Breast epithelium (tissue), 4 donors: ENCODE measurements at regions not wholly inside any gene's neighbourhood (a gene's known extent, or its start where the extent isn't known, plus 50 kb on each side); places are given as distances from the start of the nearest gene placed in this dataset.

Experiments
- DNase-seq, 2 donors: peaks; one replicate each; pipeline ENCODE4 v3.0.0-alpha.2; 2019; ENCODE audit warnings: low spot score in 2 of 2
- H3K27ac ChIP-seq, 2 donors: fragments of 200-600 bp; sonication (generic) in 1 of 2; one replicate each; pipeline ENCODE4 v1.5.1; 2016 to 2019; ENCODE audit warnings: mild to moderate bottlenecking in 1 of 2
- H3K27me3 ChIP-seq, 2 donors: fragments of 200-600 bp; sonication (generic) in 1 of 2; one replicate each; pipeline versions ENCODE4 v1.5.1 to v1.6.0; 2017 to 2019; ENCODE audit warnings: control low read depth in 1 of 2, mild to moderate bottlenecking in 1 of 2
- H3K36me3 ChIP-seq: fragments of 200-600 bp; one replicate; pipeline ENCODE4 v1.5.1; 2019
- H3K4me1 ChIP-seq, 2 donors: fragments of 200-600 bp; sonication (generic); one replicate each; pipeline ENCODE4 v1.5.1; 2016 to 2019; ENCODE audit warnings: control low read depth in 1 of 2
- H3K4me3 ChIP-seq, 3 donors: fragments of 200-600 bp; sonication (generic); 1 replicate in 2 of 3; 2 replicates in 1 of 3; pipeline ENCODE4 v1.5.1; 2016 to 2019; ENCODE audit warnings: mild to moderate bottlenecking in 3 of 3, moderate library complexity in 2 of 3
- H3K9me3 ChIP-seq, 2 donors: fragments of 200-600 bp; sonication (generic) in 1 of 2; one replicate each; pipeline ENCODE4 v1.5.1; 2016 to 2019; ENCODE audit warnings: control low read depth in 1 of 2
- POLR2A ChIP-seq: fragments of 450-650 bp; IDR thresholded peaks from one replicate; pipeline ENCODE4 v1.6.1; 2016; ENCODE audit warnings: antibody characterized with exemption, mild to moderate bottlenecking, moderate library complexity
- POLR2AphosphoS5 ChIP-seq, 3 donors: sonication (generic); formaldehyde crosslinking; IDR thresholded peaks; one replicate each; pipeline ENCODE4 v1.6.1; 2017; ENCODE audit warnings: antibody characterized with exemption in 3 of 3
- intact Hi-C: fragments of 100-400 bp; cut with DNase I; formaldehyde crosslinking; loops from one replicate; pipeline ENCODE4 v1.15.1; 2023; ENCODE audit warnings: low total_unique reads
- TF ChIP-seq, protein P1 (sequence below), 3 donors: fragments of 450-650 bp; IDR thresholded peaks; one replicate each; pipeline ENCODE4 v1.5.1; 2016 to 2017; ENCODE audit warnings: antibody characterized with exemption in 3 of 3, mild to moderate bottlenecking in 3 of 3, moderate library complexity in 3 of 3

DNA sequence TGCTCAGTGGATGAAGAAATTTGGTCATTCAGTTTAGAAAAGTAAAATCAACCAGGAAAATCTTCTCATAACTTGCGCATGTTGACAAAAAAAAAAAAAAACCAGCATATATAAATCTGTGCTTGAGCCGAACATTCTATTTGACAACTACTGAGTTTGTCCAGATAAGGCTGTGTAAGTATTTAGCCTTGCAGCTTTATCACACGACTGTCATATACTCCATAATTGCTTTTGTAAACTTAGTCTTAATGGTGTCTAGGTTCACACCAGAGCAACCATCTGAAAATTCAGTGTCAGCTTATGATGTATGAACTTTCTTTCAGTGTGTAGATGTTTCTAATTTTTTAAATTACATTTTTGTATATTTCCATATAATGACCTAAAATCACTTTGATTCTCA lies 1173.8 kb upstream of the TMPRSS15 start:
- TF ChIP-seq POLR2AphosphoS5 (IDR thresholded peaks at IDR 0.05): no peak
- TF ChIP-seq, protein P1, sequence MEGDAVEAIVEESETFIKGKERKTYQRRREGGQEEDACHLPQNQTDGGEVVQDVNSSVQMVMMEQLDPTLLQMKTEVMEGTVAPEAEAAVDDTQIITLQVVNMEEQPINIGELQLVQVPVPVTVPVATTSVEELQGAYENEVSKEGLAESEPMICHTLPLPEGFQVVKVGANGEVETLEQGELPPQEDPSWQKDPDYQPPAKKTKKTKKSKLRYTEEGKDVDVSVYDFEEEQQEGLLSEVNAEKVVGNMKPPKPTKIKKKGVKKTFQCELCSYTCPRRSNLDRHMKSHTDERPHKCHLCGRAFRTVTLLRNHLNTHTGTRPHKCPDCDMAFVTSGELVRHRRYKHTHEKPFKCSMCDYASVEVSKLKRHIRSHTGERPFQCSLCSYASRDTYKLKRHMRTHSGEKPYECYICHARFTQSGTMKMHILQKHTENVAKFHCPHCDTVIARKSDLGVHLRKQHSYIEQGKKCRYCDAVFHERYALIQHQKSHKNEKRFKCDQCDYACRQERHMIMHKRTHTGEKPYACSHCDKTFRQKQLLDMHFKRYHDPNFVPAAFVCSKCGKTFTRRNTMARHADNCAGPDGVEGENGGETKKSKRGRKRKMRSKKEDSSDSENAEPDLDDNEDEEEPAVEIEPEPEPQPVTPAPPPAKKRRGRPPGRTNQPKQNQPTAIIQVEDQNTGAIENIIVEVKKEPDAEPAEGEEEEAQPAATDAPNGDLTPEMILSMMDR (IDR thresholded peaks at IDR 0.05): no peak
- no peak for TF ChIP-seq POLR2A
- intact Hi-C loops: no loop called here
- Histone ChIP-seq H3K4me1 (no peaks in the 10 kb centered on the region), H3K27me3 (no peaks in the 10 kb centered on the region), H3K4me3 (no peak overlapping the region), H3K27ac (no peak overlapping the region), H3K9me3 (no peaks in the 10 kb centered on the region), H3K36me3 (no peaks in the 10 kb centered on the region)
- DNase-seq: no peak

DNA sequence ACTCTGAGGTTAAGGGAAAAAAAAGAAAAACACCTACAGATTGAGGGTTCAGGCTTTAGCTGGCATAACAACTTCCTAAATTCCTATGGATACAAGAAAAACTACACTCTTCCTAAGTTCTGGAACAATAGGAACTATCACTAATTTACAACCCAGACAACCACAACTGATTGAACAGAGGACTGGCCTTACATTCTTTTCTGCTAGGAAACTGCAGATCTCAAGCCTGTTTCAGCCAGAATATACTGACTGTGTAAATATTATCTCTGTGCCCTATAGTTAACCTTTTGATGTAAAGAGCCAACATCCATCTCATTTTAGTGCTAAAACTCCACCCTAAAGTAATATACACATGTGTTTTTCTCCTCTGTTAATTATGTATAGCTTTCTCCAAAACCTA lies 1186.5 kb upstream of the TMPRSS15 start:
- Histone ChIP-seq H3K4me3 (no peak overlapping the region), H3K27me3 (no peaks in the 10 kb centered on the region), H3K27ac (no peak overlapping the region), H3K9me3 (no peaks in the 10 kb centered on the region), H3K4me1 (no peaks in the 10 kb centered on the region), H3K36me3 (no peaks in the 10 kb centered on the region)
- intact Hi-C loops: no loop called here
- TF ChIP-seq, protein P1 (IDR thresholded peaks at IDR 0.05): no peak
- TF ChIP-seq POLR2A: no peak
- TF ChIP-seq POLR2AphosphoS5 (IDR thresholded peaks at IDR 0.05): no peak
- DNase-seq: no peak

DNA sequence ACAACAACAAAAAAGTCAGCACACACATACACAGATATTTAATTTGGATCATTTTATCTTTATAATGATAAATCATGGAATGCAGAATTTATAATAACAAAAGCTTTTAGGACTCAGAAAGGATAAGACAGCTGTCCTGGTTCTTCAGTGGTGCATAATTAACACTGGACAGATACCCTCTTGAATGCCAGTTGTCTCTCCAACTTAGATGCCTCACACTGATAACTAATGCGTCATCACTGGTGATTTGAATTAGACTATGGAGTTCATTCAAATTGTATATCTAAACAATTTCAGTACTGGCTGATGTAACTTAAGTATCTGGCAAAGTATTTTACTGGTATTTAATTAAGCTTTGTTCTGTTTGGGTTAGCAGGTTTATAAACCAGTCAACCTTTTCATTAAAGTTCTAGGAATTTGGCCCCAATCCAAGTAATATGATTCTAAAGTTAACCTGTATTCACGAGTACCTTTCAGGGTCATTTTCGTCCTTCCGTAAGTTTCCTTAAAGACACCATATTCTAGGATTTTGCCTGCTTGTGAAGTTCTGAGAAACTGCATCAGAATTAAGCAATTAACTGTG lies 1199.5 kb upstream of the TMPRSS15 start:
- Histone ChIP-seq H3K4me1 (no peaks in the 10 kb centered on the region), H3K36me3 (no peaks in the 10 kb centered on the region), H3K9me3 (no peaks in the 10 kb centered on the region), H3K27me3 (no peaks in the 10 kb centered on the region), H3K4me3 (no peak overlapping the region), H3K27ac (no peak overlapping the region)
- intact Hi-C loops: no loop called here
- TF ChIP-seq, protein P1 (IDR thresholded peaks at IDR 0.05): no peak
- TF ChIP-seq POLR2AphosphoS5 (IDR thresholded peaks at IDR 0.05): no peak
- no peak for TF ChIP-seq POLR2A
- no peak for DNase-seq

DNA sequence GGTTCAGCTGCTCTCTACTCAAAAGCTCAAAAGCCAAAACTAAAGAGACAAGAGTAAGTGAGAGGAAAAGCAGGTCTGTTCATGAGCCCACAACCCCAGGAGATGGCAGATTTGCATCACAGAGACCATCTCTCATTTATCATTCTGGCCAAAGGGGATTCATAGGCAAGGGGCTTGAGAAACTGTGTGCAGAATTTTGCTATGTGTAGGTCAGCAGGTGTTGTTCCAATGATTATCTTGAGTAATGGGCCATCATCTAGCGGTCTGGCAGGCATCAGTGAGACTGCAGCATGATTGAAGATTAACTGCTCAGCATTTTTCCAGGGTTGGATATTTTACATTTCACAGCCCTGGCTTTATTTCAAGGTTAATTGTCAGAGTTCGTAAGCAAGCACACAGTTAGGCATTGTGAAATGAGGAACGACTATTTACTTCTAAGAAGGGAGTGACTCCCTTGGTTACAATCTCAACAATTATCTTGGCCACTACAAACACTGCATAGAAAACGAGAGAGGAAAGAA lies 1204.6 kb upstream of the TMPRSS15 start:
- no peaks in the 10 kb centered on the region for H3K9me3 ChIP-seq
- TF ChIP-seq, protein P1 (IDR thresholded peaks at IDR 0.05): no peak
- TF ChIP-seq POLR2A (no peak), POLR2AphosphoS5 (IDR thresholded peaks at IDR 0.05) (no peak)
- H3K27me3 ChIP-seq: no peaks in the 10 kb centered on the region
- intact Hi-C loops: no loop called here
- no peaks in the 10 kb centered on the region for H3K36me3 ChIP-seq
- no peak overlapping the region for H3K4me3 ChIP-seq
- no peak for DNase-seq
- no peaks in the 10 kb centered on the region for H3K4me1 ChIP-seq
- H3K27ac ChIP-seq: no peak overlapping the region

DNA sequence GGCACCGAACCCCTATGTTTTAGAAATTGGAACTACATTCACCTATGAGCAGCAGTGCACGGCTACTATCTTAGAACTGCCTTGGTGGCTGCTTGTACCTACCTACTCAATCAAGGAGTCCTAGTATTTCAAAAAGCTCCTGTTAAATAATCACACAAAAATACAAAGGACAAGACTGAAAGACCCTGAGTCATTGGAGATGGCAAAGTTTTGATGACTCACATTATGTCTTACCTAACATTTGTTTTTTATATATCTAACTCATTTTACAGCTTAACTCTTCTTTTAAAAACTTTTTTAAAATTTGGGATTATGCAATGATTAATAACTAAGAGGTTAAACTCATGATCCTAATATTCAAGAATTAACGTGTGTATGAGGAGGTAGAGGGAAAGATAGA lies 1206.0 kb upstream of the TMPRSS15 start:
- no peaks in the 10 kb centered on the region for H3K4me1 ChIP-seq
- no peak overlapping the region for H3K27ac ChIP-seq
- H3K27me3 ChIP-seq: no peaks in the 10 kb centered on the region
- DNase-seq: no peak
- H3K9me3 ChIP-seq: no peaks in the 10 kb centered on the region
- TF ChIP-seq POLR2AphosphoS5 (IDR thresholded peaks at IDR 0.05) (no peak), POLR2A (no peak)
- TF ChIP-seq, protein P1 (IDR thresholded peaks at IDR 0.05): no peak
- no peak overlapping the region for H3K4me3 ChIP-seq
- intact Hi-C loops: no loop called here
- no peaks in the 10 kb centered on the region for H3K36me3 ChIP-seq
